ENCODE measurements at regions not wholly inside any gene's neighbourhood (a gene's known extent, or its start where the extent isn't known, plus 50 kb on each side); places are given as distances from the start of the nearest gene placed in this dataset.

DNA sequence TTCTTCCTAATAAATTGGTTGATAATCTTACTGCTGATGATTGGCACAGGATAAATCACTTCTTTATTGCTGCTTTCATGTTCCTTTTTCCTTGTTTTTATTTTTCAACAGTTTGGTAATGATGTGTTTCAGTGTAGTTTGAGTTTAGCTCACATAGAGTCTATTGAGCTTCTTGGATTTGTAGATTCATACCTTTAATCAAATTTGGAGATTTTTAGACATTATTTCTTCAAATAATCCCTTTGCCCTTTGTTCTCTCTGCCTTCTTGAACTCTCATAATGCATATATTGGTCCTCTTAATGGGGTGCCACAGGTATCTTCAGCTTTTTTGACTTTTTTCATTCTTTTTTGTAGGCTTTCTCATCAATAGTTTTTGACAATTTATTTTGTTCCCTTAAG is 275.3 kb downstream of the TLE4 start:
- intact Hi-C loops (cut with micrococcal nuclease) = no loop called here

- intact Hi-C loops (cut with micrococcal nuclease) = no loop called here
Observed at GRCh38 chr9:79829566-79830302, 258.0 kb downstream of the TLE4 start.

- intact Hi-C loops (cut with micrococcal nuclease) = no loop called here
Observed at GRCh38 chr9:79824265-79824664, 252.5 kb downstream of the TLE4 start.

DNA sequence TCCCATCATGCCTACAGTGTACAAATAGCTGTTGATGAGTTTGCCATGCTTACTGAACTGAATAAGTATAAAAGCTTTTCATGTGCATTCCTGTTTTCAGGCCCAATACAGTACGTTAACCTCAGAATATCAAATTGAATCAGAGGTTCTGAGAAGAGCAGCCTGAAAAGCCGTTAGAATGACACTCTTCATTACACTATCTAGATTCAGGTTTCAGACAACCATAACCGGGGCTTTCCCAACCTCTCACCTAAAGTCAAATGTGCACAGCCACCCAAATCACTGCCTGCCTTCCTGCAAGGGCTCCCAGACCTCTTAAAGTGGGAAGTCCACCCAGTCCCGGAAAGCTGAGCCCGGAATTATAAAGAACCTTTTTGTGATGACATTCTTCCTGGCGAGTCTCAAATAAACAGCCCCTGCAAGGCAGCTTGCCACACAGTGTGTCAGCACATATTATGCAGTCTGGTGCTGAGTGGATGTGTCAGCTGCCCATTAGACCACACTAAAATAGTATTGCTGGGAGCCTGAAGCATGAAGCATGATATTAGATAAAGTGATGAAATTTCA is 245.8 kb downstream of the TLE4 start:
- intact Hi-C loops (cut with micrococcal nuclease) = no loop called here

GRCh38 chr9:79813258-79813638 is 241.5 kb downstream of the TLE4 start:
- intact Hi-C loops (cut with micrococcal nuclease) = loop anchor here (5.0 kb wide), 1 partner anchor 241 kb away; the partner anchor contains the start of gene TLE4

GRCh38 chr9:79812507-79813257 is 240.9 kb downstream of the TLE4 start:
- intact Hi-C loops (cut with micrococcal nuclease) = loop anchor here (5.0 kb wide), 1 partner anchor 240 kb away; the partner anchor contains the start of gene TLE4

- intact Hi-C loops (cut with micrococcal nuclease) = loop anchor here (5.0 kb wide), 1 partner anchor 240 kb away; the partner anchor contains the start of gene TLE4
Observed at GRCh38 chr9:79812099-79812498, 240.3 kb downstream of the TLE4 start.

GRCh38 chr9:79809931-79810330 is 238.2 kb downstream of the TLE4 start:
- intact Hi-C loops (cut with micrococcal nuclease) = loop anchor here (5.0 kb wide), 1 partner anchor 238 kb away; the partner anchor contains the start of gene TLE4

- intact Hi-C loops (cut with micrococcal nuclease) = no loop called here
Observed at GRCh38 chr9:79809316-79809876, 237.6 kb downstream of the TLE4 start.

DNA sequence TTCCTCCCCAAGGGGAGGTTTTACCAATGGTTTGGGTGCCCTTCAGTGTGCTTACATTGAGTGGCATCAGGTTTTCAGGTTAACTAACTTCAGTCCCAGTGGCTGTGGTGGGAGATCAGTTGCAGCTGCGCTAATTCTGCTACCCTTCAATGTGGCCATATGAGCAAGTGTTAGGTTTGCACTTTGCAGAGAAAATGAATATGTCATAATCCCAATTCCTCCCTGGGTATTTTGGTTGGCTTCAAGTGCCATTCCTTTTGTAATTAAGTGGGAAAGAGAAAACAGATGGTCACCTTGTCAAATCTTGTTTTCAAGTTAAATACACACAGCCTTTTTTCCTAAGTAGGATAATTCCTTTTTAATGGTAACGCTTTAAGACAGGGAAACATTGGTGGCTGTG is 236.2 kb downstream of the TLE4 start:
- intact Hi-C loops (cut with micrococcal nuclease) = no loop called here

DNA sequence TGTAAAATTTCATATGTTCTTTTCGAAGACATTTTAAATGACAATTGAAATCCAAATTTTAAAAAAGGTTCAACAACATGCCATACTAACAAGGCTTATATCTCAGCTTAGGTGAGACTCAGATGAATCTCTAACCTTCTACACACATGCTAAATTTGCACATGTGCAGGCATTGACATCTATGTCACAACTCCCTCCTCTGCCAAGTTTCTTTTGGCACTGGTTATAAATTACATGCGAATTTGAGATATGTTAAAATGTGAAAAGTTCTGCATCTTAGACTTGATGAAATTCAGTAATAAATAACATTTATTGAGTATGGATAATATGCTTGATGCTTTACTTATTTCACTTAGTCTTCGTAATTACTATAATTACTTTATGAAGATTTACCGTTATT is 234.3 kb downstream of the TLE4 start:
- intact Hi-C loops (cut with micrococcal nuclease) = no loop called here

DNA sequence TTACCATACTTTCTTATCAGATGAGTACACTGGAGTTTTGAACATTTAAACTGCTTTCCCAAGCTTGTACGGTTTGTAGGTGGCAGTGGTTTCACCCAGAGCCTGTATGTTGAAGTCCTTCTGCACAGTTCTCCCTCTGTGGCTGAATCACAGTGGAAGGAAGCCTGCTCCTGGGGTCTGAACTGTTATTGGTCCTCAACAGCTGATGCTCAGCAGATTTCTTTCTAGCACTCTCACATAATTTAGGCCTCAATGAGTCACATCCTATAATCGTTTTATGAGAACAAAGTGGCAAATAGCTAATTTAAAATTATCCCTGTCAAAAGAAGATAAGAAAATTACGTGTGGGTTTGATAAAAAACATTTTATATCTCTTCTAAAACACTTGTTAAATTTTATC is 229.7 kb downstream of the TLE4 start:
- intact Hi-C loops (cut with micrococcal nuclease) = no loop called here

DNA sequence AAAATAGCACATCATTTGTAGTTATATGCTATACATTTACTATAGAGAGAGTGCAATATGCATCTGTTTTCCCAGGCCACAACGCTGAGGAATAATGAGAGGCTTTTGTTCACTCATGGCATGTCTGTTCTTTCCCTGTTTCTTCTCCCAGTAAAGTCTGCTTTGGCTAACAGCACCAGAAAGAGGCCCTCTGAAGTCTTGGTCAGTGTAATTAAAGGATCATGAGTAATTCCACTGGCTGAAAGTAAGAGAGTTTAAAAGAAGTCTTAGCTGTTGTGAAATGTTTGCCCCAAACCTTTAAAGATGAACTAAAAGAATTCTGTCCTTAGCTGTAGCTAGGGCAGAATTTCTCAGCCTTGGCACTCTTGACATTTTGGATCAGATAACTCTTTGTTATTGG is 228.8 kb downstream of the TLE4 start:
- intact Hi-C loops (cut with micrococcal nuclease) = no loop called here

DNA sequence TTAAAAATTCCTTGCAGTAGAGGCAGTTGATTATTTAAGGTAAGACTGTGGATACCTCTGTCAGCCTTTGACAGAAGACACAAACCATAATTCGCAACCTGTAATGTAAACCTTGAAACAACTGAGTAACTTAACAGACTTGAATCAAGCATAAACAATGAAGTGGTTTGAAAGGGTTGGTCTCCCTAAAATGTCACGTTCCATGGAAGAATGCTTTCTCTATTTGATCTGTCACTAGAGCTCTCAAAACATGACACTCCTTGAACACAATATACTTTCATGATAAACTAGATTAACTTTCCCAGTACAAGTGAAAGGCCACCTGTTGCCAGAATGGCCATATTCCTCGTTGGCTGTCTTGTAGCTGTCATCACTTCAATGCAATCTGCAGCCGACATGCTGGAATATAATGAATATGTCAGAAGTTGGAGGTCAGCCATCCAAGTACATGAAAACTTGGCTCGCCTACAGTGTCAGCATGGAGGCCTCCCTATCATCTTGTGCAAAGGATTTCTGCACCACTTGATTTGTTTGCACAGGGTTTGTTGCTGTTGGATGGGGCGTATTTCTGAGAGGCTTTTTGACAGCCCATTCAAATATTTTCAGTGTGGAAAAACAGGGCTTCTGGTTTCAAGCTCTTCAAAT is 228.0 kb downstream of the TLE4 start:
- intact Hi-C loops (cut with micrococcal nuclease) = no loop called here

- intact Hi-C loops (cut with micrococcal nuclease) = no loop called here
Observed at GRCh38 chr9:79798450-79798849, 226.7 kb downstream of the TLE4 start.

- intact Hi-C loops (cut with micrococcal nuclease) = no loop called here
Observed at GRCh38 chr9:79796411-79796810, 224.6 kb downstream of the TLE4 start.

DNA sequence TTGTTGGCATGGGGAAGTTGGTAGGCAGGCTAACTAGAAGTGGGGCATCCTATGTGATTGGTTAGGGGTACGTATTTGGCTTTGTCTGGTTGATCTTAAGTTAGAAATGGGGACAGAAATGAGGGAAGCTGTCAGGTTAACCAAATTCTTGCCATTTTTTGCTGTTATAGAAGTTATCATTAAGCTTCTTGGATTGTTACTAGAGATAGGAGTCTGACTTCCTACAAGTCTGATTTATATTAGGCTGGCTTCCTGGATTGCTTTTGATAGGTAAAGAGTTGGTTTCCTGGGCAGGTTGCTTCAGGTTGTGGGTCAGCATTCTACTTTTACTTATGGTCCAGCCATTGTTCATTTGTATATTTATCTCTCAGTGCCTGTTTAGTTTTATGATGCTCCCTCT is 216.9 kb downstream of the TLE4 start:
- intact Hi-C loops (cut with micrococcal nuclease) = no loop called here

DNA sequence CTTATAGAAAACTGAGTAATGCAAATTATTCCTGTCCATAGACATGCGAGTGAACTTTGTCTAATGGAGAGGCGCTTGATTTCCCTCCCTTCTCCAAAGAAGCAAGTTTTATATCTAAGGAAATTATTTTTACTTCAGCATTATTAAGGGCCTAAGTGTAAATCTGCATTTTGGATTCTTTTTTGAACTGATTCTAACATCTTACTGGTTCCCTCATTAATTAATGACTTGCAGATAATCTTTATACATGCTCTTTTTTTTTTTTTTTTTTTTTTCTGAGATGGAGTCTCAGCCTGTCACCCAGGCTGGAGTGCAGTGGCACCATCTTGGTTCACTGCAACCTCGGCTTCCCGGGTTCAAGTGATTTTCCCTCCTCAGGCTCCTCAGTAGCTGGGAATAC is 209.5 kb downstream of the TLE4 start:
- intact Hi-C loops (cut with micrococcal nuclease) = no loop called here

DNA sequence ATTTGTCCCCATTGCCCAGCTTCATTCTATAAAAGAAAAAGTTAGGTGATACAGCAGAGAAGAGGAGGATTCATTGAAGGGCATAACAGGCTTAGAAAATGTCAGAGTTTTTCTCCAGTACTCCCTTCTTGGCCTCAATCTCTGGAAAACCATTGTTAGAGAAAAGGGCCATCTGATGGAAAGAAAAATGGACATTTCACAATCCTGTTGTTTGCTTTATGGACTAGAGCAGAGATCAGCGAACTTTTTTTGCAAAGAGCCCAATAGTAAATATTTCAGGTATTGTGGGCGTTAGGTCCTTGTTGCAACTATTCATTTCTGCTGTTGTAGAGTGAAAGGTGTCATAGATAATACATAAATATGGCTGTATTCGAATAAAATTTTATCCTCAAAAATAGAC is 208.8 kb downstream of the TLE4 start:
- intact Hi-C loops (cut with micrococcal nuclease) = no loop called here

- intact Hi-C loops (cut with micrococcal nuclease) = no loop called here
Observed at GRCh38 chr9:79779901-79780300, 208.1 kb downstream of the TLE4 start.

DNA sequence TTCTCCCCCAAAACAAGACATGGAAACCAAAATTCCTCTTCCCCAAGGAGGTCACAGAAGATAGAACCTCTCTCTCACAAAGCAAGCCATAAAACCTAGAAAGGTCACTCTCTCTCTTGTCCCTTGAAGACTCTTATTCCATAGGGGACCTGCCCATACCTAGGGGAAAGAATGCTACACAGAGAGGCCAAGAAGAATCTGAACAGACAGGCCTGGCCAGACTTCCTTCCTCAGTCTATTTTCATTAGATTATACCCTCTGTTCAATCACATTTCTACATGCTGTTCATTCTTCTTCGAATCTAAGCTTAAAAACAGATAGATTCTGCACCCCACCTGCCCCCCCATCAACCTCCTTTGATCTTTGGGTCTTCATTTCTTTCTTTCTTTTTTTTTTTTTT is 206.8 kb downstream of the TLE4 start:
- intact Hi-C loops (cut with micrococcal nuclease) = no loop called here

GRCh38 chr9:79776581-79776980 is 204.8 kb downstream of the TLE4 start:
- intact Hi-C loops (cut with micrococcal nuclease) = no loop called here
